Karpas-422 (cell line): ENCODE measurements at regions not wholly inside any gene's neighbourhood (a gene's known extent, or its start where the extent isn't known, plus 50 kb on each side); places are given as distances from the start of the nearest gene placed in this dataset.
"Not testable (repeated sequence)": the region's sequence is repeated elsewhere in the genome, so short reads cannot be mapped to it uniquely, and the experiment has no call there.

Experiments
- DNase-seq: peaks from one replicate; pipeline ENCODE4 v3.0.0-alpha.2; 2015
- H2AFZ ChIP-seq: fragments of 200-600 bp; sonication (generic); 2 replicates; pipeline ENCODE4 v1.6.1; 2014; ENCODE audit warnings: antibody characterized with exemption, low read length, mixed read lengths
- H3K27ac ChIP-seq: fragments of 200-600 bp; sonication (generic); 2 replicates; pipeline ENCODE4 v1.5.1; 2014; ENCODE audit warnings: mild to moderate bottlenecking, low read length, moderate library complexity
- H3K27me3 ChIP-seq: fragments of 200-600 bp; sonication (generic); 2 replicates; pipeline ENCODE4 v1.6.1; 2014; ENCODE audit warnings: low read length, mixed read lengths
- H3K36me3 ChIP-seq: fragments of 200-600 bp; sonication (generic); 2 replicates; pipeline ENCODE4 v1.6.1; 2014; ENCODE audit warnings: low read length, mixed read lengths; ENCODE audit not compliant: insufficient read depth
- H3K4me1 ChIP-seq: fragments of 200-600 bp; sonication (generic); 2 replicates; pipeline ENCODE4 v1.6.1; 2014; ENCODE audit warnings: mild to moderate bottlenecking, low read length, mixed read lengths
- H3K4me2 ChIP-seq: fragments of 200-600 bp; sonication (generic); 2 replicates; pipeline ENCODE4 v1.6.1; 2014; ENCODE audit warnings: low read length, low read depth, mild to moderate bottlenecking; ENCODE audit not compliant: poor library complexity, severe bottlenecking
- H3K4me3 ChIP-seq: fragments of 200-600 bp; sonication (generic); 2 replicates; pipeline ENCODE4 v1.5.1; 2014; ENCODE audit warnings: mild to moderate bottlenecking, antibody characterized with exemption, low read length, mixed read lengths
- H3K79me2 ChIP-seq: fragments of 200-600 bp; sonication (generic); 2 replicates; pipeline ENCODE4 v1.6.1; 2014; ENCODE audit warnings: mild to moderate bottlenecking, low read length, mixed read lengths
- H3K9ac ChIP-seq: fragments of 200-600 bp; sonication (generic); 2 replicates; pipeline ENCODE4 v1.6.0; 2014; ENCODE audit warnings: low read length
- H3K9me2 ChIP-seq: fragments of 200-600 bp; sonication (generic), shearing (Covaris generic); replicated peaks from 2 replicates; pipeline ENCODE4 v1.6.0; 2014; ENCODE audit warnings: mild to moderate bottlenecking, low read length, moderate library complexity; ENCODE audit not compliant: insufficient read depth
- H3K9me3 ChIP-seq: fragments of 300-700, 200-600 bp; sonication (generic); 2 replicates; pipeline ENCODE4 v1.6.1; 2014; ENCODE audit warnings: low read length, mixed read lengths
- H4K20me1 ChIP-seq: fragments of 200-600 bp; sonication (generic); 2 replicates; pipeline ENCODE4 v1.6.1; 2014; ENCODE audit warnings: mild to moderate bottlenecking, antibody characterized with exemption, low read length, low read depth; ENCODE audit not compliant: insufficient read depth

DNA sequence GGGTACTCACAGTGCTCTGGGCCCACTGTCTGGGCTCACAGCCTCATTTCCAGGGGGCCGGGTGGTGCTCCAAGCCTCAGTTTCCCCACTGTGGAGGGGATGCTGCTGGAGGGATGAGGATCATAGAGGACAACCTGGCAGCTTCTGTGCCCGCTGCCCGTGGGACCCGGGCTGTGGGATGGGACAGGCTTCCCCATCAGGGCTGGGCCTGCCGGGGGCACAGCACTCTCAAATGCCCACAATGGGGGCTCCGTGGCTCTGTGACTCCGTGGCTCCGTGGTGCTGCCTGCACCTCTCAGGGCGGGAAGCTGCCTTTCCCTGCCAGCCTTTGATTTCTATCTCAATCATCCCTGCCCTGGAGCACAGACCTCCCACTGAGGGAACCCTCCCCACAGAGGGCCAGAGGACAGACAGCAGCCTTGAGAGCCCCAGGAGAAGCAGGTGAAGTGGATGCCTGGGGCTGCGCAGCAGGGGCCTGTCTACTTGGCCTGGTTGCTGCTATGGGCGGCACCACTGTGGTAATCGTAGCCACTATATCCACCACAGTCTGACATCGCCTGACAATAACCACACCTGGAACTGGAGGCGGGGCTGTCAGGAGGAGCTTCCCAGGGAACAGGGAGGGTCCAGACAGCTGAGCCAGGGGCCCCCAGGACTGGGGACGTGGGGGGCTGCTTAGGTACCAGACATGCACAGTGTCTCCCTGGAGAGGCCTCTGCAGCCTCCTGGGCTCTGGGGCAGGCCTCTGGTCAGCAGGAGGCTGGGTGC, 375.9 kb downstream of the TMEM121 start:
- H3K27me3 ChIP-seq: no peaks in the 10 kb centered on the region
- DNase-seq: no peak
- H3K9me3 ChIP-seq: no peaks in the 10 kb centered on the region
- H3K9ac ChIP-seq: no peak overlapping the region
- no peak overlapping the region for H3K4me3 ChIP-seq
- H3K9me2 ChIP-seq: no peaks in the 10 kb centered on the region
- H2AFZ ChIP-seq: no peak overlapping the region
- H3K27ac ChIP-seq: no peak overlapping the region
- H3K4me2 ChIP-seq: no peak overlapping the region
- no peaks in the 10 kb centered on the region for H4K20me1 ChIP-seq
- no peaks in the 10 kb centered on the region for H3K36me3 ChIP-seq
- H3K79me2 ChIP-seq: no peaks in the 10 kb centered on the region
- no peaks in the 10 kb centered on the region for H3K4me1 ChIP-seq

GRCh38 chr14:105902899-105903165, 376.4 kb downstream of the TMEM121 start:
- H3K4me3 ChIP-seq, H4K20me1 ChIP-seq, H2AFZ ChIP-seq, H3K9me2 ChIP-seq, H3K4me2 ChIP-seq, H3K27me3 ChIP-seq, H3K4me1 ChIP-seq, H3K36me3 ChIP-seq, H3K79me2 ChIP-seq, H3K9ac ChIP-seq, DNase-seq, H3K27ac ChIP-seq, H3K9me3 ChIP-seq: not testable (repeated sequence)

- Histone ChIP-seq H3K36me3 (no peaks in the 10 kb centered on the region), H3K27me3 (no peaks in the 10 kb centered on the region), H3K9ac (no peak overlapping the region), H3K4me2 (no peak overlapping the region), H3K4me1 (no peaks in the 10 kb centered on the region), H4K20me1 (no peaks in the 10 kb centered on the region), H3K9me3 (no peaks in the 10 kb centered on the region), H3K9me2 (no peaks in the 10 kb centered on the region), H3K27ac (no peak overlapping the region), H3K79me2 (no peaks in the 10 kb centered on the region), H2AFZ (no peak overlapping the region), H3K4me3 (no peak overlapping the region)
- DNase-seq: no peak
Observed at GRCh38 chr14:105903971-105904370, 377.6 kb downstream of the TMEM121 start.

DNA sequence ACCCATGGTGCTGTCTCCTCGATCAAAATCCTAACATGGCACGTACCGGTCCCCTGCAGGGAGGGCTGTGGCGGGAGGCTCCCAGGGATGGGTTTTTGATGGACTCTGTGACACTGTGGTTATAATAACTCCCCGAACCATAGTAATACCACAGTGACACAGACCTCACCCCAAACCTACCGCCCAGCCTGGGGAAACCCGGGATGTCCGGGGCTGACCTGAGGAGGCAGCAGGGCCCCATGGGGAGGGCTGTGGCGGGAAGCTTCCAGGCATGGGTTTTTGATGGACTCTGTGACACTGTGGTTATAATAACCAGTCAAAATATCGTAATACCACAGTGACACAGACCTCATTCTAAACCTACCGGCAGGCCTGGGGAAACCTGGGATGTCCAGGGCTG, 378.0 kb downstream of the TMEM121 start:
- no peak overlapping the region for H3K4me3 ChIP-seq
- H3K9ac ChIP-seq: no peak overlapping the region
- H3K79me2 ChIP-seq: no peaks in the 10 kb centered on the region
- H3K4me2 ChIP-seq: no peak overlapping the region
- no peaks in the 10 kb centered on the region for H3K9me3 ChIP-seq
- no peaks in the 10 kb centered on the region for H3K9me2 ChIP-seq
- no peaks in the 10 kb centered on the region for H4K20me1 ChIP-seq
- DNase-seq: no peak
- H3K4me1 ChIP-seq: no peaks in the 10 kb centered on the region
- H3K27me3 ChIP-seq: no peaks in the 10 kb centered on the region
- no peak overlapping the region for H3K27ac ChIP-seq
- no peak overlapping the region for H2AFZ ChIP-seq
- H3K36me3 ChIP-seq: no peaks in the 10 kb centered on the region

DNA sequence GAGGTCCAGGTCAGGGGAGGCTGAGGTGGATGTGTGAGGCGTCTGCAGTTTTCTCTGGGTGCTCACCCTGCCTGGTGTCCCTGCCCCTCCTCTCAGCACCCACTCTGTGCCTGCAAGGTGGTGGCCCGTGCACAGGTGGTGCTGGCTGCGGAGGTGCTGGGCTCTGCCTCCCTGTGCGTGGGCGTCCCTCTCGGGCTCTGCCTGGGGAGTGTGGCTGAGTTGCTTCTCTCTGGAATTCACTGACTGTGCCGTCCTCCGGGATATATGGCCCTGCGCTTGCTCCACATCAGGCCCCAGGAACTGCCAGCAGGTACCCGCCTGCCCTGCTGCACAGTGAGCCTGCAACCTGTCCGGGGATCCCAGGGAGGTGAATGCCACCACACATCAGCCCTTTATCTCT, 379.1 kb downstream of the TMEM121 start:
- Histone ChIP-seq H3K4me2 (no peak overlapping the region), H3K9ac (no peak overlapping the region)
- DNase-seq: no peak

GRCh38 chr14:105907276-105907675, 380.9 kb downstream of the TMEM121 start:
- Histone ChIP-seq H3K4me1 (no peaks in the 10 kb centered on the region), H3K9me3 (no peaks in the 10 kb centered on the region), H3K9me2 (no peaks in the 10 kb centered on the region), H3K36me3 (no peaks in the 10 kb centered on the region), H2AFZ (no peak overlapping the region), H4K20me1 (no peaks in the 10 kb centered on the region), H3K4me3 (no peak overlapping the region), H3K27ac (no peak overlapping the region), H3K9ac (no peak overlapping the region), H3K4me2 (no peak overlapping the region), H3K27me3 (no peaks in the 10 kb centered on the region), H3K79me2 (no peaks in the 10 kb centered on the region)
- no peak for DNase-seq

More for the DNA sequence above, 379.1 kb downstream of the TMEM121 start:
- Histone ChIP-seq H3K9me2 (no peaks in the 10 kb centered on the region), H3K9me3 (no peaks in the 10 kb centered on the region), H3K79me2 (no peaks in the 10 kb centered on the region), H3K4me3 (no peak overlapping the region), H3K27ac (no peak overlapping the region), H3K36me3 (no peaks in the 10 kb centered on the region), H2AFZ (no peak overlapping the region), H4K20me1 (no peaks in the 10 kb centered on the region), H3K4me1 (no peaks in the 10 kb centered on the region), H3K27me3 (no peaks in the 10 kb centered on the region)

- no peaks in the 10 kb centered on the region for H3K36me3 ChIP-seq
- H3K9me3 ChIP-seq: no peaks in the 10 kb centered on the region
- no peaks in the 10 kb centered on the region for H3K79me2 ChIP-seq
- no peak for DNase-seq
- no peak overlapping the region for H2AFZ ChIP-seq
- H4K20me1 ChIP-seq: no peaks in the 10 kb centered on the region
- H3K4me1 ChIP-seq: no peaks in the 10 kb centered on the region
- H3K9ac ChIP-seq: no peak overlapping the region
- H3K9me2 ChIP-seq: no peaks in the 10 kb centered on the region
- H3K27me3 ChIP-seq: no peaks in the 10 kb centered on the region
- H3K27ac ChIP-seq: no peak overlapping the region
- H3K4me2 ChIP-seq: no peak overlapping the region
- H3K4me3 ChIP-seq: no peak overlapping the region
Observed at GRCh38 chr14:105908006-105908405, 381.6 kb downstream of the TMEM121 start.

GRCh38 chr14:105908481-105908911, 382.1 kb downstream of the TMEM121 start:
- no peak for DNase-seq

More at GRCh38 chr14:105908481-105908911, 382.1 kb downstream of the TMEM121 start:
- H3K4me1 ChIP-seq: no peaks in the 10 kb centered on the region
- H3K9me2 ChIP-seq: no peaks in the 10 kb centered on the region
- H3K4me3 ChIP-seq: no peak overlapping the region
- H3K27me3 ChIP-seq: no peaks in the 10 kb centered on the region
- H2AFZ ChIP-seq: no peak overlapping the region
- H3K36me3 ChIP-seq: no peaks in the 10 kb centered on the region
- H3K9me3 ChIP-seq: no peaks in the 10 kb centered on the region
- H3K9ac ChIP-seq: no peak overlapping the region
- no peak overlapping the region for H3K27ac ChIP-seq
- H3K4me2 ChIP-seq: no peak overlapping the region
- H4K20me1 ChIP-seq: no peaks in the 10 kb centered on the region
- H3K79me2 ChIP-seq: no peaks in the 10 kb centered on the region
